NCI-H1048 (cell line): ENCODE measurements at regions not wholly inside any gene's neighbourhood (a gene's known extent, or its start where the extent isn't known, plus 50 kb on each side); places are given as distances from the start of the nearest gene placed in this dataset.
A peak's percentile ranks its signal among the peaks of the same experiment; 100 is the strongest.
"Not testable (repeated sequence)": the region's sequence is repeated elsewhere in the genome, so short reads cannot be mapped to it uniquely, and the experiment has no call there.

Experiments
- DNase-seq: peaks from one replicate; lab custom pipeline; 2025; lab: John Stamatoyannopoulos, UW

DNA sequence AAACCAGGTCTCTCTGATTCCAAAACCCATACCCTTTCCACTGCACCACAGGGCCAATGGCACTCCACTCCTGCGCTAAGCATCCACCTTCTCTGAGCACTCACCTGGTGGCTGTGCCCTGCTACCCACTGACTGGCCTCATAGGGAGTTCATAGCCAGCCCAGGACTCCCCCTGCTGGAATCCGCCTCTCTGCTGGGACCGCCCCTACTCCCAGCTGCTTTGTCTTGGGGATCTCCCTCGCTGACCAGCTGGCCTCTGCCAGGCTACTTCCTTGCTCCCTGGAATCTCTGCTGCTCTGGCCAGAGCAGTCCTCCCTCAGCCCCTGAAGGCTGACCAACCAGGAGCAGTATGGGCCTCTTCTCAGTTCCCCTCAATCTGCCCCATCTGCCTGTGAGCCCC, 129.7 kb downstream of the FAXC start:
- DNase-seq = no peak

DNA sequence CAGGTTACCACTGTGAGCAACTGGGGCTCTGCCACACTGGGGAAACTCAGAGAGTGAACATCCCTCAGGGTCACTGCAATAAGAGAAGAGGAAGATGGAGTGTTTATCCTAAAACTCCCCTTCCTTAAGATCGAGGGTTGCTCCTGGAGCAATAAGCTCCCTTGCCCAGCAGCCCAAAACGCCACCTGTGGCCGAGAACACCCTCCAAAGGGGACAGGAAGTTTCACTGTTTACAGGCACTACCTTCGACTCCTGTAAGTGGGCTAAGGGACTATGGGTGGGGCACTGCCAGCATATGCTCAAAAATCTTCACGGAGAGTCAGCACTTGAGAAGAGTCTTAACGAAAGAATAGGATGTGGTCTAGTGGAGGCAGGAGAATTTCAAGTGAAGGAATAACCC, 132.5 kb downstream of the FAXC start:
- DNase-seq = no peak

DNA sequence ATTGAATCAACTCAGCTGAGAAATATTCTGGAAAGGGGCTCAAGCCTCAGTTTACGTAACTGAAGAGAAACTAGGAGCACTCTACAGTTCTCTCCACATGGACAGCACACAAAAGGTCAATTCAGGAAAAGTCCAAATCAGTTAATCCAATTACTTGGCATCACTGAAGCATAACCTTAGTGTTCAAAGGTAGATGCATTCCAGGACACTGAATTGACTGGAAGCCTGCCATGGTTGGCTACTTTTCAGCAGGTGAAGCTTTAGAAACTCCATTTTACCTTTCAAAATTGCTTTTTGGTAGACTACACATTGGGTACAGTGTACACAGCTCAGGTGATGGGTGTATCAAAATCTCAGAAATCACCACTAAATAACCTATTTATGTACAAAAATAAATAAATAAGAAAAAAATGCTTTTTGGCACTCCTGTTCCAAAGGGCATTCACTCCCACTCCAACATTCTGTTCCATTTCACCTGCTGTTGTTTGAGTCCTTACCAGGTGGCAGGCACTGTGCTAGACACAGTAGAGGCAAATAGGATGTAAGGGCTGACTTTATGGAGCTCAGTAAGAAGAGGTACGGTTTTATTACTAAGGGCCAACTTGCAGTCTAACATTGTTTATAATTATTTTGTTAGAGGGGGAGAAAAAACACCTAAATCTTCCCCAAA, 153.4 kb downstream of the FAXC start:
- DNase-seq = no peak

DNA sequence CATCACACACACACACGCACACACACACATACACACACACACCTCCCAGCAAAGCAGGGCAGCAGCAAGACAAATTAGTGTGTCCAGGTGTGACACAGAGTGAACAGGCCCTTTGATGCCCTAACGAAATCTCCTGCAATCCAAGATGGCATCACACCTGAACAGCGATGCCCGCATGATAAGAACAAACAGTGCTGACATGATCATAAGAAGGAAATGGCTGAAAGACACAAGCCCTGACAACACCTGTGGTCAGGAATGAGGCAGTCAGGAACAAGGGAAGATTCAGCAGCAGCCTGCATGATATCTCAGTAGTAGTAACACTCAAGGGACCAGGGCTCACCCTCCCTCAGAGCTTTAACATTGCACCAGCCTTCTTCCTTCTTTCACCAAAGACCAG, 156.9 kb downstream of the FAXC start:
- no peak for DNase-seq

DNA sequence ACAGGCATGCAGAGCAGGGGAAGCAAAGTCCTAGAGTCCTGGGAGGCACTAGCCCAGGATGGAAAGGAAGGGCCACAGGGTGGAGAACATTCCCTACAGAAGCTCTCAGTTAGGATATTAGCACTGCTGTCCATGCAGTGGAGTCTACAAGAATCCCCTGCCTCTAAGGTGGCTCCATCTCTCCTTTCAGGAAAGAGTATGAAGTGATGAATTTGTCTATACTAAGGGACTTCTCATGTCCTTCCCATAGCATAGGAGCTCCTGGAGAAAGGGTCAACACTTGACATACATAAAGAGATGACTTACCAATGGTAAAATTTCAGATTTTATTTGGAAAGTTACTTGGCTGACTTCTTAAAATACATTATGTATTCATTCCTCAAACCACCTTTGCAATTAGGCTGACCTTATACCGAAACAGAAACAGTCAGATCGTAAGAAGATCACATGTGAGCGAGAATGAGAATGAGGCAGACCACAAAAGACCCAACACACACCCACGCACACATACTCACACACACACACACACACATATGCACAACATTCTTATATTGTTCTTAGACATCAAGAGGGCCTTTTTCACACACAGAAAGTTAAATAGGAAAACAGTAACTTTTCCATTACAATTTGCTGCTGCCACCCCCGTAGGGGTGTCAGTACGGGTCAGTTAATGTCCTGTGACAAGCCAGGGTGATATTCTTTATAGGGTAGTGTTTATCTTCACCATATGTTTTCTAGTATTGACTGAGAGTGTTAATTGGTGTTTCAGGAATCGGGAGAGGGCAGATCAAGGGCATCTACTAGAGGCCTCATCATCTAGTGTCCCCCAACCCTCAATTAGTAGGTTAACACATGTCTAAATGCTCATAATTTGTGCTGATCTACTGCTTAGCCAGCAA, 159.4 kb downstream of the FAXC start:
- no peak for DNase-seq

DNA sequence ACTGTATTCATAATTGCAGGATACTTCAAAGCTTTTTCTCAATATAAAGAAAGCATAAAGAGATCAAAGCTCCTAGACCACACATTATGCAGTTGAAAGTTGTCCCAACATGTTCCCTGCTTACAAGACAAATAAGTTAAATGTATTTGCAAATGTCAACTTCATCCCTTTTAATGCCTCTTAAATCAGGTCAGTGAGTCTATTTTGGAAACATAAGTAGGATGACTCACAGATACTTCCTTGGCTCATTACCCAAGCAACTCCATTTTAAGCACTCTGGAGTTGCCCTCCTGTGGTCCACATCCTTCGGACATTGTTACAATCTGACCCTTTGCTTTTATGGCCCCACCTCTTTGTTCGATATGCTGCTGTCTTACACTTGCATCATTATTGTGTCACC, 162.0 kb downstream of the FAXC start:
- DNase-seq = no peak

DNA sequence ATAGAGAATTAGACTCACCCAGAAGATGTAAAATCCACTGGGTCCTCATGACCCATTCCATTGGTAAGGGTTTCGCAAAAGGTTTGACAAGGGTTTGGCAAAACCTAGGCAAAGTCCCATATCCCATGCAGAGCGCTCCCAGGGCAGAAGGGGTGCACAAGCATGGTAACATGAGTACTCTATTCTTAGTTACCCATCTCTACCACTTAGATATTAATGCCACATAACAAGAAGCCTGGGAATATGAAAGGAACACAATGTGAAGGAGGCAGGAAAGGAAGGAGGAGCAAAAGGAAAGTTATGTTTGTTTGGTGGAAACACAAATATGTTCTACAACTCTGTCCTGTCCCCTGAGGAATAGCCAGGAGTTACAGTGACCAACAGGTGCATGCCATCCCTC, 163.1 kb downstream of the FAXC start:
- DNase-seq = no peak

DNA sequence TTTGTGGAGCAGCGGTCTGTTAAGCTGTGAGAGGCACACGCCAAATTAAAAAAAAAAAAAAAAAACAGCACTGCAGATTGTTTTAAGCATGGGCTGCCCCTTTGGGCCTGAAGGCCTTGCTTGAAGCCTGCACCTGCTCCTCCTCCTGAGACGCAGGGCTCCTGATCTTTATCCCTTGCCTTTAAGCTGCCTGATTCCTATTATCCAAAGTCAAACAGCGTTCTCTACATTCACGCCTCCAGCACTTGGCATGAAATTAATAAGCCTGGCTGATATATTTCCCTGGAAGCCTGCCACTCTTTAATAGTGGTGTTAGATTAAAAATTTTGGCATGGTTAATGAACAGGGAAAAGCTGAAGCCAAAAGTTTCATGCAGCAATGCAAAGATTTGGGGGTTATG, 163.9 kb downstream of the FAXC start:
- no peak for DNase-seq

DNA sequence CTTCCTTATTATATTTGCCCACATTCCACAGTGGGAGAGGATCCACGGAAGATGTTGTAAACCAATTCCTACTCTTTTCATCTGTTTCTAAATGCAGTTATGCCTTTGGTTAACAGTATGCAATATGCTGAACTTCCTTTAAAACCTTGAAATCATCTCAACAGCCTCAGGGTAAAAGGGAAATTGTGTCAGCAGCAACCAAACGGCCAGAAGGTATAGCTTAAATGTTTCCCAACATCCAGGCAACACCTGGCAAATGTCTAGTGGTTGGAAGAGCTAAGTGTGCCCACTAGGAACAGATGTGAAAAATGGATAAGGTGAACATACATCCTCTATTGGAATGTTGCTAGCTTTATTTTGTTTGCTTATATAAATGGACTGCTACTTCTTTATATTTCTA, 164.8 kb downstream of the FAXC start:
- DNase-seq = no peak

DNA sequence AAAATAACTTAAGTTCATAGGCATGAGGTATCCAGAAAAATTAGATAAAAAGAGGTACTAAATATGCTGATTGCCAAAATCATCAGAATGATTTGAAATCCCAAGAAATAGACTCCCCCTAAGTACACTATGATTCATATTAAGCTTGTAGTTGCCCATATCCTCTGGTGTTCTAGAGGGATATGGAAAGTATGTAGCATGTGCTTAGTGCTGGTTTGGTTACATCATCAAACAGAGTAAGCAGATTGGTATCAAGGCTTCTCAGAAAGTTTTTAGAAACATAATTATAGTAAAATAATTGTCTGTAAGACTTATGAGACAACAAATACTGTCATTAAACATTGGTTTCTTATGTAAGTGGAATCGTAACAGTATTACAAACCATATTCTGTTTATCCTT, 166.4 kb downstream of the FAXC start:
- DNase-seq = no peak

DNA sequence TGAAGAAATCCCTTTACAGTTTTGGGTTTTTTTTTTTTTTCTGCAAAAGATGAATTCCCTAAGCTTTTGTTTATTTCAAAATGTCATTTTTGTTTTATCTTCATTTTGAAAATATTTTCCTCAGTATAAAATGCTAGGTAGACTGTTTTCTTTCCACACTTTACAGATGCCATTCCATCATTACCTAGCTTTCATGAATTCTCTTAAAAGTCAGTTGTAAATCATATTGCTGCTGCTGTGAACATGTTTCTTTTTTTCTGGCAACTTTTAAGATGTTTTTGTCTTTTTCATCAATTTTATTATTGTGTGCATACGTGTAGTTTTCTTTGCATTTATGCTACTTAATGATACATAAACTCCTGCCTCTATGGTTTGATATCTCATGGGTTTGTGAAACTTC, 168.3 kb downstream of the FAXC start:
- DNase-seq = no peak

DNA sequence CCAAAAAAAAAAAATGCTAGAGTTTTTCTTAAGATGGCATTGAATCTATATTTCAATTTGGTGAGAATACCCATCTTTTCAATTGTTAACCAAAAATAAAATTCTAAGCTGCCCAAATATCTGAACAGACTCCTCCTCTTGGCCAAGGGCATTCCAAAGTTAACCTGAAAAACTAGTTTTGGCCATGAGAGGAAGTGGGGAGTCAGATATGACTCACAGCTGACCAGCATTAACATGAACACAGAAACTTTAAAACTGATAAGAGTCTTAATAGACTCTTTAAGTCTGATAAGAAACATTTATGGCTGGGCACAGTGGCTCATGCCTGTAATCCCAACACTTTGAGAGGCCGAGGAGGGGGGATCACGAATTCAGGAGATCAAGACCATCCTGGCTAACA, 171.3 kb downstream of the FAXC start:
- no peak for DNase-seq

DNA sequence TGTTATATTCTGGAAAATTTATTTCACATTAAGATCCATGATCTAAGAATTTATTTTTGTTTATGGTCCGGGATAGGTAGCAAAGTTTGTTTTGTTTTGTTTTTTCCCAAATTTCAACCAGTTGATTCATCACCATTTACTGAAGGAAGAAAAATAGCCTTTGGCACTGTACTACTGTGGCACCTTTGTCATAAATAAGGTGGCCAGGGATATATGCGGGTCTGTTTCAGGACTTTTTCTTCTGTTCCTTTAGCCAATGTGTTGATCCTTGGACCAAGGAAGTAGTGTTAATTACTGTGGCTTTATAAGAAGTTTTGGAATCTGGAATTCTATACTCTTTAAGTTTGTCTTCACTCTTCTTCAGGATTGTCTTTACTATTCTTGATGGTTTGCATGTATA, 171.7 kb downstream of the FAXC start:
- no peak for DNase-seq

DNA sequence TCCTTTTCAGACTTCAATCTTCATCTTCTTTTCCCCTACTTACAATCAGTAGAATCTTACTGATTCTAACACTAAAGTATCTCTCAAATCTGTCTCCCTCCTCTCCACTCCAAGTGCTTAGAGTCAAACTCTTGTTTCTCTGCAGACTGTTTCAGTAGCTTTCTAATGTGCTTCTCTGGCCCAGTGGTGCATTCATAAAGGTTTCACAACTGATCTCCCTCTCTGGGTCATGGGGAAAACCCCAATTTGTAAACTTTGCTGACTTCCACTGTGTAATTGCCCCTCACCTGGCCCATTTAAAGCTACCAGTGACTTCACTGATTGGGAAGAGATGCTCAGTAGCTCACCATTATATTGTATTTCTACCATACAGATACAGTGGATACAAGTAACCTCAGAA, 183.6 kb downstream of the FAXC start:
- DNase-seq = no peak

DNA sequence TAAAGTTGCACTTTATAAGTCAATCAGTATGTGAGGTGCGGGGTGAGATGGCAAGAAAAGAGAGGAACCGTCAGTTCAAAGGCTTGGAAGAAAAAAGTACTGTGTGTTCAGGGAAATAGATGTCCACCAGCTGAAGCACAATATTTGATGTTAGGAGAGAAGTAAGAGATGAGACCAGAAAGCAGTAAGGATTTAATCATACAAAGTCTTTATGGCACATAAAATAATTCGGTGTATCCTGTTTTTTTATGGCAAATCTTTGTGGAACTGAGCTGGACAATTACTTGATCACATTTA, 197.2 kb downstream of the FAXC start:
- DNase-seq = no peak

DNA sequence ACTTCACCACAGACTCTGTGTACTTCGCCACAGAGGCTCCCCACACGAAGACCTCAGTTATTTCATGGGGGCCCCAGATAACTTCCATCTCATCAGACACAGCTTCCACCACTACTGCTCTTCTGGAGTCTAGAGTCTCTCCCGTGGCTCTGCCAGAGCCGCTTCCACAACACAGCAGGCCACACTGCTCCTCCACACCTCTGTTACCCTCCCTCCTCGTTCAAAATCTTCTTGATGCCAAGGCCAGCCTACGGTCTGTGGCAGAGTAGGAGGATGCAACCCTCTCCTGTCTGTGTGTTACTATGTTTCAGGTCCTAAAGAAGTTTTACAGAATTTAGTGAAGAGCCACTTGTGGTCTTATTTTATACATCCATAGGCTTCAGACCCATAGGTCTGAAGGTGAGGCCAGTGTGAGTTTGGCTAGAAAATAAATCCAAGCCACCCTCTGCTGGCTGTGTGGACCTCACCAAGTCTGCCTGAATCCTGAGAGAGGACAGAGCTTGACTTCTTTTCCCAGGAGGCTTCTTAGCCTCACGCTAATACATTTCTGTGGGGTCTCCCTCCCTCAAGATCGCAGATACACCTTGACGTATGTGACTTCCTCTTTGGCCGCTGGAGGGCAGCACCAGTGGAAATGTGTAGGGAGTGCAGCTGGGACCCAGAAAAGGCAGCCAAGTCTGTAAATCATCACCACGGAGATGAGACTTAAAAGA, 197.7 kb downstream of the FAXC start:
- peak; percentile 3 for DNase-seq

DNA sequence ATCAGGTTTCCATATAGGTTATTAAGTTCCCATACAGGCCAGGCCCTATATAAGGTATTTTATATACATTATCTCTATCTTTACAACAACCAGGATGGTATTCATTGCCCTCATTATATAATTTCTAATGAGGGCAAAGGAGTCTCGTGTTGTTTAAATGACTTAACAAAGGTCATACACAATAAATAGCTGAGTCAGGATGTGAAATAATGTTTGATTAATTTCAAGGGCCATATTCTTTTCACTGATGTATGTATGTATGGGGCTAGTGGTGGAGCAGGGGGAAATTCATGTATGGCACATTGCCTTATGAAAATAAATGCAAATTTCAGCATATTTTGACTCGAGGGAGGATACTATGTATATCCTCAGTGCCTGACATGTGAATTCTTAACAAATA, 200.7 kb downstream of the FAXC start:
- no peak for DNase-seq

DNA sequence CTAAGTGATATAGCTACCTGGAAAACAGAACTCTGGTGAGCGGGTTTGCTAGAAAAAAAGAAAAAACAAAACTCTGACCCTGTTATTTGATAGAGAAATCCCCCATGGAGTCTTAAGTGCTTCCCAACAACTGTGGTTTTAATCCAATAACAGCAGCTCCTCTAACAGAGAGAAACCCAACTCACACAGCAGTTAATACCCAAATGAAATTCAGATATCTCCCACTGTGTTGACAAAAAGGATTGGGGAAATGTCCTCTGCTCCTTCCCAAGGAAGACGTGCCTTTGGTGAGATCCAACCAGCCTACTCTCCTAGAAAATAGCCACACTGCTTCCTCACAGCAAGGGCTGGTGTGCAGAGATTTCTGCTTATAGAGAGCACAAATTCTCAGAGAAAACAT, 200.4 kb upstream of the FBXL4 start:
- DNase-seq = no peak

DNA sequence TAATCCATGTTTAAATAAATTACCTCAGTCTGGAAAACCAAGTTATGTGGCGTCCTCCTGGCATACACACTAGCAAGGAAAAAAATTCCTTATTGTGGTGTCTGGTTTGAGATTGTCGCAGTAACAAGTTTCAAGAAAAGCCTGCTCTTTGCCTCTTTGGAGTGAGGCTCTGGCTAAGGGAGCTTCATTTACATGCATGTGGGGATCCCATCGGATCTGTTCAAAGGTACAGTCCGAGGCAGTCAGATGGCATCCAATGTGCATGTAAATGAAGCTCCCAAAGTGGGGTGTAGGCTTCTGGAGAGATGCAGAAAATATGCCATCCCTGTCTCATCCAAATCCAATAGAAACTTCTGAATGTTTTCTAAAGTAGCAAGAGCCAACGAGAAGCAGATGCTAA, 199.5 kb upstream of the FBXL4 start:
- DNase-seq = no peak

DNA sequence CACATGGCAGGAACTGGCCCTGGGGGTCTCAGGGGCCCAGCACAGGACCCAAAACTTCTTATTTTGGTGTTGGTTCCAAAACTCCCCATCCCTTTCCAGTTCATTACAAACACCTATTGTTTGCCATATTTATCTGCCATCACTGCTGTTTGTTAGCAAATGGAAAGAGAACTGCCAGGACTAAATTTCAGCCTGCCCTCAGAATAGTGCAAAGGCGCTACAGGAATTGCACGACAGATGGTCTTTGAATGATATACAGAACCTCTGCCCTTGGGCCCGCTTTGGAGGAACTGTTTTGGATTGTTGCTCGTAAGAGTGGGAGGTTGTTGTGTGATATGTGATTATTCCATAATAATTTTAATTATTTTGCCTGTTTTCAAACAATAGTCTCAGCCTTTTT, 199.0 kb upstream of the FBXL4 start:
- no peak for DNase-seq

DNA sequence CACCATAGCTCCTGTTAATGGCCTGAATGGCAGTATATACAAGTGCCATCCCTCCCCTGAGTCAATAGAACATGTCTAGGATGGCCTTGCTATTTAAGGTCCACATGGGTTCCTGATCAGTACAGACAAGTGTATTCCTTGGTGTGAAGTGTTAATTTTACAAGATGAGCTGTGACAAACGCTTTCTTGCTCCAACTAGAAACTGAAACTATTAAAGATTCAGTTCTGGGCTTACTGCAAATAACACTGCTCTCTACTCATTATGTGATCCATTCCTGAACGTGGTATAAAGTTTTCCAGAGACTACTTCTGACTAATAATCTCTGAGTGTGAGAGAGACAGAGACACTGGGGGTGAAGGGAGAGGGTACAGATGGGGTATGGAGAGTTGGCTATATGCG, 198.0 kb upstream of the FBXL4 start:
- DNase-seq = no peak

DNA sequence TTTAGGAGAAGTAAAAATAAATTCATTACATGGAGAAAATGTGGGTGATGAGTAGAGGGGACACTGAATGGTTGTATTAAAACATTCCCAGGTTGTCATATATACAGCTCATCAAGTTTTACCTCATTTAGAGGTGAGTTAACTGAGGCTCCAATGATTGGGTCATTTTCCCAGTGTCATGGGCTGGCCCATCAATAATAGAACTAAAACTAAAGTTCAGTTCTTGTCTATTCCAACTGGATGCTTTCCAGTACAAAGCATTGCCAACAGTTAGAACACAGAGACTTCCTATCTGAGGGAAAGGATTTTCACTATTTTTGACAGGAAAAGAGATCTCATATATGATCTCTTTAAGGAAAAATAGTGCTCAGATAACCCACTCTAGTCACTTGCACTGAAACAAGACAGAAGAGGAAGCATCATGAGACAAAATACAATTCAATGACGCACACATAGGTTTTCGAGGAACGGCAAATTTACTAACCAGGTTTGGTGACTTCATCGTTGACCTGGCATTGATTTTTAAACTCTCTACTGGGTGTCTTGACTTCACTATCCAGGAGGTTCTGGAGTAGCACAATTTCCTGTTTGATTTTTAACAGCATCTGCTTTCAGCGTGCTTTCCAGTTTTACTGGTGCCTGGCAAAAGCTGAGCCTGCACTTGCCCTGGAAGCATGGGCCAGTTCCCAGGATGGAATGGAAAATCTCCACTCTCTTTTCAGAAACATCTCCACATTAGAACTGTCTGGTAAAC, 195.5 kb upstream of the FBXL4 start:
- no peak for DNase-seq

DNA sequence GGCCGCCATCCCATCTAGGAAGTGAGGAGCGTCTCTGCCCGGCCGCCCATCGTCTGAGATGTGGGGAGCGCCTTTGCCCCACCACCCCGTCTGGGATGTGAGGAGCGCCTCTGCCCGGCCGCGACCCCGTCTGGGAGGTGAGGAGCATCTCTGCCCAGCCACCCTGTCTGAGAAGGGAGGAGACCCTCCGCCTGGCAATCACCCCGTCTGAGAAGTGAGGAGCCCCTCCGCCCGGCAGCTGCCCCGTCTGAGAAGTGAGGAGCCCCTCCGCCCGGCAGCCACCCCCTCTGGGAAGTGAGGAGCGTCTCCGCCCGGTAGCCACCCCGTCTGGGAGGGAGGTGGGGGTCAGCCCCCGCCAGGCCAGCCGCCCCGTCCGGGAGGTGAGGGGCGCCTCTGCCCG, 194.2 kb upstream of the FBXL4 start:
- DNase-seq = not testable (repeated sequence)
